ENCODE measurements at regions not wholly inside any gene's neighbourhood (a gene's known extent, or its start where the extent isn't known, plus 50 kb on each side); places are given as distances from the start of the nearest gene placed in this dataset.
"Not testable (repeated sequence)": the region's sequence is repeated elsewhere in the genome, so short reads cannot be mapped to it uniquely, and the experiment has no call there.

- ATAC-seq (ENCODE audit: poor library complexity) = no peak
- DNase-seq = no peak
- intact Hi-C loops (cut with DNase I) = no loop called here
Measured at GRCh38 chr6:8361259-8361658, 74.1 kb downstream of the SLC35B3 start.

GRCh38 chr6:8352966-8353340, 82.4 kb downstream of the SLC35B3 start:
- intact Hi-C loops (cut with DNase I) = no loop called here
- ATAC-seq (ENCODE audit: poor library complexity) = no peak

GRCh38 chr6:8352335-8352965, 82.9 kb downstream of the SLC35B3 start:
- ATAC-seq (ENCODE audit: poor library complexity) (no peak), DNase-seq (no peak)
- intact Hi-C loops (cut with DNase I) = no loop called here

More at GRCh38 chr6:8352966-8353340, 82.4 kb downstream of the SLC35B3 start:
- no peak for DNase-seq

GRCh38 chr6:8343600-8343999, 91.7 kb downstream of the SLC35B3 start:
- no peak for DNase-seq
- ATAC-seq (ENCODE audit: poor library complexity) = no peak
- intact Hi-C loops (cut with DNase I) = no loop called here

GRCh38 chr6:8342241-8342819, 93.0 kb downstream of the SLC35B3 start:
- no peak for ATAC-seq (ENCODE audit: poor library complexity)
- DNase-seq = no peak
- intact Hi-C loops (cut with DNase I) = no loop called here

GRCh38 chr6:8337147-8337546, 98.2 kb downstream of the SLC35B3 start:
- ATAC-seq (ENCODE audit: poor library complexity) (no peak), DNase-seq (no peak)
- intact Hi-C loops (cut with DNase I) = no loop called here

- ATAC-seq (ENCODE audit: poor library complexity) (no peak), DNase-seq (no peak)
- intact Hi-C loops (cut with DNase I) = no loop called here
Measured at GRCh38 chr6:8336406-8337057, 98.8 kb downstream of the SLC35B3 start.

GRCh38 chr6:8335896-8336295, 99.4 kb downstream of the SLC35B3 start:
- DNase-seq (no peak), ATAC-seq (ENCODE audit: poor library complexity) (no peak)
- intact Hi-C loops (cut with DNase I) = no loop called here

GRCh38 chr6:8335381-8335780, 100.0 kb downstream of the SLC35B3 start:
- ATAC-seq (ENCODE audit: poor library complexity) (no peak), DNase-seq (no peak)
- intact Hi-C loops (cut with DNase I) = no loop called here

- DNase-seq (no peak), ATAC-seq (ENCODE audit: poor library complexity) (no peak)
- intact Hi-C loops (cut with DNase I) = no loop called here
Measured at GRCh38 chr6:8334113-8334512, 101.2 kb downstream of the SLC35B3 start.

- intact Hi-C loops (cut with DNase I) = no loop called here
Measured at GRCh38 chr6:8329562-8329961, 105.8 kb downstream of the SLC35B3 start.

GRCh38 chr6:8325743-8326142, 109.6 kb downstream of the SLC35B3 start:
- no peak for DNase-seq
- intact Hi-C loops (cut with DNase I) = no loop called here
- no peak for ATAC-seq (ENCODE audit: poor library complexity)

More at GRCh38 chr6:8329562-8329961, 105.8 kb downstream of the SLC35B3 start:
- no peak for ATAC-seq (ENCODE audit: poor library complexity)
- no peak for DNase-seq

- no peak for DNase-seq
- no peak for ATAC-seq (ENCODE audit: poor library complexity)
- intact Hi-C loops (cut with DNase I) = no loop called here
Measured at GRCh38 chr6:8322659-8323058, 112.7 kb downstream of the SLC35B3 start.

GRCh38 chr6:8321671-8322404, 113.5 kb downstream of the SLC35B3 start:
- DNase-seq (no peak), ATAC-seq (ENCODE audit: poor library complexity) (no peak)
- intact Hi-C loops (cut with DNase I) = no loop called here

- no peak for ATAC-seq (ENCODE audit: poor library complexity)
- DNase-seq = no peak
- intact Hi-C loops (cut with DNase I) = no loop called here
Measured at GRCh38 chr6:8315154-8315553, 120.2 kb downstream of the SLC35B3 start.

- DNase-seq (no peak), ATAC-seq (ENCODE audit: poor library complexity) (no peak)
- intact Hi-C loops (cut with DNase I) = no loop called here
Measured at GRCh38 chr6:8301502-8301901, 133.8 kb downstream of the SLC35B3 start.

- ATAC-seq (ENCODE audit: poor library complexity) (no peak), DNase-seq (no peak)
- intact Hi-C loops (cut with DNase I) = no loop called here
Measured at GRCh38 chr6:8299034-8299433, 136.3 kb downstream of the SLC35B3 start.

- DNase-seq; ATAC-seq (ENCODE audit: poor library complexity); intact Hi-C loops (cut with DNase I): not testable (repeated sequence)
Measured at GRCh38 chr6:8282946-8283345, 152.4 kb downstream of the SLC35B3 start.

- intact Hi-C loops (cut with DNase I) = no loop called here
- no peak for ATAC-seq (ENCODE audit: poor library complexity)
- peak; percentile 21 for DNase-seq
Measured at GRCh38 chr6:8282380-8282779, 153.0 kb downstream of the SLC35B3 start.
